Suprapubic skin (tissue), 3 donors: ENCODE measurements at regions not wholly inside any gene's neighbourhood (a gene's known extent, or its start where the extent isn't known, plus 50 kb on each side); places are given as distances from the start of the nearest gene placed in this dataset.

ENCODE experiments used
- CTCF ChIP-seq, 2 donors: fragments of 200-600 bp in 1 of 2; fragments of 450-650 bp in 1 of 2; sonication (generic) in 1 of 2; IDR thresholded peaks; one replicate each; pipeline ENCODE4 v1.5.1; 2016 to 2019; ENCODE audit warnings: antibody characterized with exemption in 2 of 2, mild to moderate bottlenecking in 1 of 2, moderate library complexity in 1 of 2
- POLR2A ChIP-seq, 2 donors: fragments of 450-650 bp; IDR thresholded peaks; one replicate each; pipeline ENCODE4 v1.6.1; 2017; ENCODE audit warnings: antibody characterized with exemption in 2 of 2, mild to moderate bottlenecking in 2 of 2, moderate library complexity in 2 of 2

- no peak for TF ChIP-seq POLR2A (IDR thresholded peaks at IDR 0.05)
- TF ChIP-seq CTCF (IDR thresholded peaks at IDR 0.05), result no peak
These were observed 83.7 kb downstream of the ZNF330 start for GRCh38 chr4:141304346-141304745.
